ENCODE measurements at regions not wholly inside any gene's neighbourhood (a gene's known extent, or its start where the extent isn't known, plus 50 kb on each side); places are given as distances from the start of the nearest gene placed in this dataset.

DNA sequence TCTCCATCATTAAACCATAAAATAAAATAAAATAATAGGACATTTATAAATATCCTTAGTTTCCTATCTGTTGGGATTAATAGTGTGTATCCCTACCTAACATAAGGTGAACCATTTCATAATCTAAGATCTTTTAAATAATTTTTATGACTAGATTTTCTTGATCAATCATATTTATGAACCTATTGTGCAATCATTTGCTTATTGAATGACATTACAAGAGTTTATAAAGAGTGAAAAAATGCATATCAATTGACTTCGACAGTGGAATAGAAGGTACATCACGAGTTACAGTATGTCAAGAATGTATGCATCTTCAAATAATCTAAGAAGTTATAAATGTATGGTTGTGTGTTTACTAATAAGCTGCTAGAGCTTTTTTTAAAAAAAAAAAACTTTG, 1554.8 kb upstream of the TMEFF2 start:
- Histone ChIP-seq H2BK5ac (ENCODE audit: low read depth, low read length, poor library complexity) (no peak overlapping the region), H3K14ac (ENCODE audit: low read length) (no peak overlapping the region), H3K27me3 (ENCODE audit: insufficient read depth, low read length) (no peaks in the 10 kb centered on the region), H3K9ac (ENCODE audit: low read length) (no peak overlapping the region), H3K9me3 (ENCODE audit: insufficient read depth, low read depth, low read length) (no peaks in the 10 kb centered on the region), H3K36me3 (ENCODE audit: control insufficient read depth in 1 of 2, insufficient read depth in 2 of 2, low read length in 2 of 2) (no peaks in the 10 kb centered on the region), H4K12ac (ENCODE audit: low read depth, low read length) (no peak overlapping the region), H4K8ac (ENCODE audit: low read depth, low read length) (no peak overlapping the region), H2BK12ac (ENCODE audit: low read length) (no peak overlapping the region), H4K91ac (ENCODE audit: low read depth, low read length) (no peak overlapping the region), H3K79me1 (ENCODE audit: low read length) (no peaks in the 10 kb centered on the region), H3K4me3 (ENCODE audit: low read depth, low read length) (no peak overlapping the region), H3K4ac (ENCODE audit: low read depth, low read length) (no peak overlapping the region), H3K18ac (ENCODE audit: low read length) (no peak overlapping the region), H2AK5ac (ENCODE audit: low read length) (no peak overlapping the region), H3K23ac (ENCODE audit: low read length) (no peak overlapping the region), H3K79me2 (ENCODE audit: control insufficient read depth, insufficient read depth, low read length, poor library complexity) (no peaks in the 10 kb centered on the region), H3K27ac (ENCODE audit: low read depth, low read length) (no peak overlapping the region), H2BK120ac (ENCODE audit: insufficient read depth, low read length, poor library complexity) (no peak overlapping the region), H3K4me1 (ENCODE audit: control insufficient read depth in 1 of 2, insufficient read depth in 2 of 2, low read length in 2 of 2) (no peaks in the 10 kb centered on the region), H3K4me2 (ENCODE audit: low read length) (no peak overlapping the region), H2AFZ (ENCODE audit: insufficient read depth, low read length, poor library complexity) (no peak overlapping the region)
- WGBS (ENCODE audit: extremely low coverage, insufficient coverage, insufficient read length), result no CpG with 5 or more reads among the region's 2 CpGs
- no peak for DNase-seq

DNA sequence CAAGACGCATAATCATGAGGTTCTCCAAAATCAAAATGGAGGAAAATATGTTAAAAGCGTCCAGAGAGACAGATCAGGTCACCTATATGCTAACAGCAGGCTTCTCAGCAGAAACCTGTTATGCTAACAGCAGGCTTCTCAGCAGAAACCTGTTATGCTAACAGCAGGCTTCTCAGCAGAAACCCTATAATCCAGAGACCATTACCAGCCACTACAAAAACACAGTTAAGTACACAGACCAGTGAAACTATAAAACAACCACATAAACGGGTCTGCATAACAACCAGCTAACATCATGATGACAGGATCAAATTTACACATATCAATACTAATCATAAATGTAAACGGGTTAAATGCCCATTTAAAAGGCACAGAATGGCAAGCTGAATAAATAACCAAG, 1548.4 kb upstream of the TMEFF2 start:
- WGBS (ENCODE audit: extremely low coverage, insufficient coverage, insufficient read length), result no CpG with 5 or more reads among the region's 4 CpGs
- no peak for DNase-seq

DNA sequence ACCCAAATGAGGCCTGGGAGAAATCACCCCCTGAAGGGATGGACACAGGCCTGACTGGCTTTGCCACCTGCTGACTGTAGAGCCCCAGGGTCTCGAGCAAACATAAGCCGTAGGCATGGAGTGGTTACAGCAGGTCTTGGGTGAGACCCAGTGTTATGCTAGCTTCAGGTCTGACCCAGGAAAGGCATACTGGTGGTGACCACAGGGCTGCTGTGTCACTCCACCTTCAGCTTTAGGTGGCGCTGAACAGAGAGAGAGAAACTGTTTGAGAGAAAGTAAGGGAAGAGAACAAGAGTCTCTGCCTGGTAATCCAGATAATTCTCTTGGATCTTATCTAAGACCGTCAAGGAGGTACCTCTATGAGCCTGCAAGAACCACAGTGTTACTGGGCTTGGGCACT, 1544.2 kb upstream of the TMEFF2 start:
- Histone ChIP-seq H3K18ac (ENCODE audit: low read length) (no peak overlapping the region), H2AFZ (ENCODE audit: insufficient read depth, low read length, poor library complexity) (no peak overlapping the region), H3K4me3 (ENCODE audit: low read depth, low read length) (no peak overlapping the region), H3K27me3 (ENCODE audit: insufficient read depth, low read length) (no peaks in the 10 kb centered on the region), H3K79me2 (ENCODE audit: control insufficient read depth, insufficient read depth, low read length, poor library complexity) (no peaks in the 10 kb centered on the region), H3K23ac (ENCODE audit: low read length) (no peak overlapping the region), H4K8ac (ENCODE audit: low read depth, low read length) (no peak overlapping the region), H2BK5ac (ENCODE audit: low read depth, low read length, poor library complexity) (no peak overlapping the region), H3K4me1 (ENCODE audit: control insufficient read depth in 1 of 2, insufficient read depth in 2 of 2, low read length in 2 of 2) (peaks cover 0 to 4% of the 10 kb centered on the region in 2 experiments), H2BK120ac (ENCODE audit: insufficient read depth, low read length, poor library complexity) (no peak overlapping the region), H3K14ac (ENCODE audit: low read length) (no peak overlapping the region), H3K36me3 (ENCODE audit: control insufficient read depth in 1 of 2, insufficient read depth in 2 of 2, low read length in 2 of 2) (no peaks in the 10 kb centered on the region), H3K4me2 (ENCODE audit: low read length) (no peak overlapping the region), H3K9me3 (ENCODE audit: insufficient read depth, low read depth, low read length) (no peaks in the 10 kb centered on the region), H3K4ac (ENCODE audit: low read depth, low read length) (no peak overlapping the region), H3K79me1 (ENCODE audit: low read length) (no peaks in the 10 kb centered on the region), H4K12ac (ENCODE audit: low read depth, low read length) (no peak overlapping the region), H4K91ac (ENCODE audit: low read depth, low read length) (no peak overlapping the region), H3K9ac (ENCODE audit: low read length) (no peak overlapping the region), H2AK5ac (ENCODE audit: low read length) (no peak overlapping the region), H2BK12ac (ENCODE audit: low read length) (no peak overlapping the region), H3K27ac (ENCODE audit: low read depth, low read length) (no peak overlapping the region)
- WGBS (ENCODE audit: extremely low coverage, insufficient coverage, insufficient read length), result no CpG with 5 or more reads among the region's 4 CpGs
- DNase-seq, result no peak

More for the DNA sequence above, 1548.4 kb upstream of the TMEFF2 start:
- H3K27ac ChIP-seq (ENCODE audit: low read depth, low read length), result no peak overlapping the region
- no peak overlapping the region for H2BK12ac ChIP-seq (ENCODE audit: low read length)
- no peak overlapping the region for H3K4me2 ChIP-seq (ENCODE audit: low read length)
- H2AFZ ChIP-seq (ENCODE audit: insufficient read depth, low read length, poor library complexity), result no peak overlapping the region
- no peak overlapping the region for H3K4ac ChIP-seq (ENCODE audit: low read depth, low read length)
- H2BK120ac ChIP-seq (ENCODE audit: insufficient read depth, low read length, poor library complexity), result no peak overlapping the region
- H3K23ac ChIP-seq (ENCODE audit: low read length), result no peak overlapping the region
- no peak overlapping the region for H4K91ac ChIP-seq (ENCODE audit: low read depth, low read length)
- H3K4me3 ChIP-seq (ENCODE audit: low read depth, low read length), result no peak overlapping the region
- H3K18ac ChIP-seq (ENCODE audit: low read length), result no peak overlapping the region
- H3K14ac ChIP-seq (ENCODE audit: low read length), result no peak overlapping the region
- no peaks in the 10 kb centered on the region for H3K36me3 ChIP-seq (ENCODE audit: control insufficient read depth in 1 of 2, insufficient read depth in 2 of 2, low read length in 2 of 2)
- H3K9ac ChIP-seq (ENCODE audit: low read length), result no peak overlapping the region
- H3K9me3 ChIP-seq (ENCODE audit: insufficient read depth, low read depth, low read length), result no peaks in the 10 kb centered on the region
- no peak overlapping the region for H4K8ac ChIP-seq (ENCODE audit: low read depth, low read length)
- peaks cover 0 to 4% of the 10 kb centered on the region in 2 experiments for H3K4me1 ChIP-seq (ENCODE audit: control insufficient read depth in 1 of 2, insufficient read depth in 2 of 2, low read length in 2 of 2)
- H4K12ac ChIP-seq (ENCODE audit: low read depth, low read length), result no peak overlapping the region
- no peaks in the 10 kb centered on the region for H3K79me2 ChIP-seq (ENCODE audit: control insufficient read depth, insufficient read depth, low read length, poor library complexity)
- H2AK5ac ChIP-seq (ENCODE audit: low read length), result no peak overlapping the region
- no peak overlapping the region for H2BK5ac ChIP-seq (ENCODE audit: low read depth, low read length, poor library complexity)
- H3K79me1 ChIP-seq (ENCODE audit: low read length), result no peaks in the 10 kb centered on the region
- H3K27me3 ChIP-seq (ENCODE audit: insufficient read depth, low read length), result no peaks in the 10 kb centered on the region

DNA sequence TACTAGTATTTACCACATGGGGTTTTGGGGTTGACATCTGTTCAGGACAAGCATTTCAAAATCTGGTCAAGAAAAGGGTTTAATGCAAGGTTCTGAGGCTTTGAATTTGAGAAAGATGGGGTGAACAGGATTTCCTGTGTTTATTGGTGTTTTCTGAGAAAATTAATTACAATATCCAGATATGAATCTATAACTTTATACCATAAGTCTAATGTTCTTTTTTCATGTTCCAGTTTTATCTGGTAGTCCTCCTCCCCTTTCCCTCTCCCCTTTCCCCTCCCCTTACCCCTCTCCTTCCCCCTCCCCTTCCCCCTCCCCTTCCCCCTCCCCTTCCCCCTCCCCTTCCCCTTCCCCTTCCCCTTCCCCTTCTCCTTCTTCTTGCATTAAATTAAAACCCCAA, 1518.2 kb upstream of the TMEFF2 start:
- H3K79me1 ChIP-seq (ENCODE audit: low read length), result no peaks in the 10 kb centered on the region
- H3K14ac ChIP-seq (ENCODE audit: low read length), result no peak overlapping the region
- H3K4me1 ChIP-seq (ENCODE audit: control insufficient read depth in 1 of 2, insufficient read depth in 2 of 2, low read length in 2 of 2), result no peaks in the 10 kb centered on the region
- no peak overlapping the region for H4K12ac ChIP-seq (ENCODE audit: low read depth, low read length)
- H4K91ac ChIP-seq (ENCODE audit: low read depth, low read length), result no peak overlapping the region
- H3K23ac ChIP-seq (ENCODE audit: low read length), result no peak overlapping the region
- no peaks in the 10 kb centered on the region for H3K27me3 ChIP-seq (ENCODE audit: insufficient read depth, low read length)
- no peak overlapping the region for H3K4me2 ChIP-seq (ENCODE audit: low read length)
- no peak overlapping the region for H2AK5ac ChIP-seq (ENCODE audit: low read length)
- no peak overlapping the region for H2BK12ac ChIP-seq (ENCODE audit: low read length)
- H2BK5ac ChIP-seq (ENCODE audit: low read depth, low read length, poor library complexity), result no peak overlapping the region
- H3K18ac ChIP-seq (ENCODE audit: low read length), result no peak overlapping the region
- no peak overlapping the region for H3K4me3 ChIP-seq (ENCODE audit: low read depth, low read length)
- no peaks in the 10 kb centered on the region for H3K9me3 ChIP-seq (ENCODE audit: insufficient read depth, low read depth, low read length)
- no peak overlapping the region for H3K9ac ChIP-seq (ENCODE audit: low read length)
- no peaks in the 10 kb centered on the region for H3K79me2 ChIP-seq (ENCODE audit: control insufficient read depth, insufficient read depth, low read length, poor library complexity)
- DNase-seq, result no peak
- no peak overlapping the region for H3K27ac ChIP-seq (ENCODE audit: low read depth, low read length)
- H3K36me3 ChIP-seq (ENCODE audit: control insufficient read depth in 1 of 2, insufficient read depth in 2 of 2, low read length in 2 of 2), result no peaks in the 10 kb centered on the region
- H3K4ac ChIP-seq (ENCODE audit: low read depth, low read length), result no peak overlapping the region
- no peak overlapping the region for H4K8ac ChIP-seq (ENCODE audit: low read depth, low read length)
- H2BK120ac ChIP-seq (ENCODE audit: insufficient read depth, low read length, poor library complexity), result no peak overlapping the region
- no peak overlapping the region for H2AFZ ChIP-seq (ENCODE audit: insufficient read depth, low read length, poor library complexity)

Data from trophoblast cell (in vitro differentiated cells and primary cell).